HG03280 (cell line): ENCODE measurements at regions not wholly inside any gene's neighbourhood (a gene's known extent, or its start where the extent isn't known, plus 50 kb on each side); places are given as distances from the start of the nearest gene placed in this dataset.
"Not testable (repeated sequence)": the region's sequence is repeated elsewhere in the genome, so short reads cannot be mapped to it uniquely, and the experiment has no call there.

Experiments used
- ATAC-seq: cut with Tn5 transposase; IDR thresholded peaks from one replicate; pipeline ENCODE4 v1.9.1; 2021; ENCODE audit warnings: mild to moderate bottlenecking, moderate library complexity; ENCODE audit not compliant: unreplicated experiment

GRCh38 chr17:27049104-27049784 lies 244.7 kb upstream of the WSB1 start:
- no peak for ATAC-seq

DNA sequence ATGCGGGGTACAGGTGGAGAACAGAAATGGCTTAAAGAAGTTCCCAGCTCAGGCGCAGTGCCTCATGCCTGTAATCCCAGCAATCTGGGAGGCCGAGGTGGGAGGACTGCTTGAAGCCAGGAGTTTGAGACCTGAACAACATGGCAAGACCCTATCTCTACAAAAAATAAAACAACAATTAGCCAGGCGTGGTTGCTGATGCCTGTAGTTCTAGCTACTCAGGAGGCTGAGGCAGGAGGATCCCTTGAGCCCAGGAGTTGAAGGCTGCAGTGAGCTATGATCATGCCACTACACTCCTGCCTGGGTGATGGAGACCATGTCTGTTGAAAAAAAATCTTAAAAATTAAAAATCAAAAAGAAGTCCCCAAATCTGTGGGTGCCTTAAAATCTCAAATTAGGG lies 228.3 kb upstream of the WSB1 start:
- no peak for ATAC-seq

- no peak for ATAC-seq
Observed at GRCh38 chr17:27066315-27066714, 227.6 kb upstream of the WSB1 start.

DNA sequence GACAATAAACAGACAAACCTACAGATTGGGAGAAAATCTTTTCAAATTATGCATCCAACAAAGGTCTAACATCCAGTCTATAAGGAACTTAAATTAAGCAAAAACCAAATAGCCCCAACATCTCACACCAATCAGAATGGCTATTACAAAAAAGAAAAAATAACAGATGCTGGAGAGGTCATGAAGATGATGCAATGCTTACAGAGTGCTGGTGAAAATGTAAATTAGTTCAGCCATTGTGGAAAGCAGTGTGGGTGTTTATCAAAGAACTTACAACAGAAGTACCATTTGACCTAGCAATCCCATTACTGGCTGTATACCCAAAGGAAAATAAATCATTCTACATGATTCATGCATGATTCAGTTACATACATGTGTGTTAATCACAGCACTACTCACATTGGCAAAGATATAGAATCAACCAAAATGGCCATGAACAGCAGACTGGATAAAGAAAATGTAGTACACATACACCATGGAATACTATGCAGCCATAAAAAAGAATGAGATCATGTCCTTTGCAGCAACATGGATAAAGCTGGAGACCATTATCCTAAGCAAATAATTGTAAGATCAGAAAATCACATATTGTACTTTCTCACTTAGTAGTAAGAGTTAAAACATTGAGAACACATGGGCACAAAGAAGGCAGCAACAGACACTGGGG lies 223.9 kb upstream of the WSB1 start:
- no peak for ATAC-seq

DNA sequence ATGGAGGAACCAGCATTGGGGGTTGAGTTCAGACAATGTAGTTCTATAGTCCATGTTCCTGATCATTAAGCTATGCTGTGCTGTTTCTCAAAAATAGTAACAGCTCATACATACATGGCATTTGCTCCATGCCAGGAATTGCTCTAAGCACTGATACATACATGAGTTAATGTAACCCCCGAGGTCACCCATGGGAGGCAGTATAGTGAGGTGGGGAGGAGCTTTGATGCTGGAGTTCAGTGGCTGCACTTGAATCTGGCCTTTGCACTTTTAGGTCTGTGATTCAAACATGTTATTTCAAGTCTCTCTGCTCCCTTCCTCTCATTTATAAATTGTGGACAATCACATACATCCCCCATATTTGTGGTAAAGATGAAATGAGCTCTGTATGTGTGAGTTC lies 223.1 kb upstream of the WSB1 start:
- no peak for ATAC-seq

DNA sequence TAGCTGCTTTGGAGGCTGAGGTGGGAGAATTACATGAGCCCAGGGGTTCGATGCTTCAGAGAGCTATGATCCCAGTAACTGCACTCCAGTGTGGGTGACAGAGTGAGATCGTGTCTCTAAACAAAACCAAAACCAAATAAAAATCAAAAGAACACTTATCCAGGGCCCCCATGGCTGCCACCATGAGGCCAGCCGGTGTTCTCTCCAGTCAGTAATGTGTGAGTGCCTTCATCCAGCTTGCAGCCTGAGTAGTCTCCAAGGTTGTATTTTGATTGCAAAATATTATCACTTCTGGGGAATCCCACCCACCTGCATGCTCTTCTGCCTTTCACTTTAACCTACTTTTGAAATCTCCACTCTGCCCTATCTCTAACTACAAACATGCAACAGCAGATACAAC lies 221.0 kb upstream of the WSB1 start:
- ATAC-seq = no peak

- ATAC-seq = no peak
Observed at GRCh38 chr17:27076814-27077213, 217.1 kb upstream of the WSB1 start.

DNA sequence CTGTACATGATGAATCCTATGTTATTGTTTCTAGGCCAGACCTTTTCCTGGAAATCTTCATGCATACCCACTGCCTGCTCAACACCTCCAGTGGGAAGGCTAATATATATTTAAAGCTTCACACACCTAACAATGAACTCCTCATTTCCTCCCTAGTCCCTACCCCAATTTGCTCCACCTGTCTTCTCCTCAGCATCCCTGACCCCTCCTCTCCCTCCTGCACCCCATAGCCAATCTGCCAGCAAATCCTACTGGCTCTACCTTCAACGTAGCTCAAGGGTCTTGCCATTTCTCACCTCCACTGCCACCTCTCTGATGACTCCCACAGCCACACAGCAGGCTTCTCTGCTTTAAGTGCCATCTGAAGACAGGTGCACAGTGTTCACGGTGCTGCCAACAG lies 215.6 kb upstream of the WSB1 start:
- no peak for ATAC-seq

DNA sequence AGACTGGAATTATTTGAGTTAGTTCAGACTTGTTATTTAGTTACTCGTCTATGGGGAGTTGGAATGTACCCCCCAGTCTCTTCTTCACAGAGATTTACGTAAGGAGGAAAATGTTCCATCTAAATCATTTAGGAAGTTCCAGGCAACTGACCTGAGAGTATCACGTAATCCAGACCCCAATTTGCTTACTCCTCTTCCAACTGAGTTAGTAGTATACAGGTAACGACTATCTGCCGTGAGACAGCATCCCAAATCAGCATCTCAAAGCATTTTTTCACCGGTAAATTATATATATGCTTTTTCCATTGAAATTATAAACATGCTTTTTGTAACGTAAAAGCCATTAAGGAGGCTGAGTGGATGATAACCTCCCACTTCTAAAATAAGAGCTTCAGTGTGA lies 214.3 kb upstream of the WSB1 start:
- no peak for ATAC-seq

GRCh38 chr17:27081002-27081638 lies 212.8 kb upstream of the WSB1 start:
- ATAC-seq = no peak

- ATAC-seq = no peak
Observed at GRCh38 chr17:27082023-27082774, 211.7 kb upstream of the WSB1 start.

DNA sequence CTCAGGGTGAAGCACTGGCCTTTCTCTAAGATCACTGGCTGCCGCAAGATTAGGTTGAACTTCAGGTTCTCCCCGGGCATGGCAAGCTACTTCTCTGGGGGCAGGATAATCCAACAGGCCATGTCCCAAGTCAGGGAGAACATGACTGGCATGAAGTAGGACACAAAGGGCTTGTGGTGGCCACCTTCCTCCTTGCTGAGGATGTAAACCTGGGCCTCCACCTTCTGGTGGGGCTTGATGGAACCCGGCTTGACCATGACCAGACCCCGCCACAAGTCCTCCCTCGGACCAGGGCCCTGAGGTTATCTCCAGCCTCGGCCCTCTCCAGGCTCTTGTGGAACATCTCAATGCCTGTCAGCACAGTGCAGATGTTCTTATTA lies 211.1 kb upstream of the WSB1 start:
- no peak for ATAC-seq

- no peak for ATAC-seq
Observed at GRCh38 chr17:27083408-27084185, 210.3 kb upstream of the WSB1 start.

DNA sequence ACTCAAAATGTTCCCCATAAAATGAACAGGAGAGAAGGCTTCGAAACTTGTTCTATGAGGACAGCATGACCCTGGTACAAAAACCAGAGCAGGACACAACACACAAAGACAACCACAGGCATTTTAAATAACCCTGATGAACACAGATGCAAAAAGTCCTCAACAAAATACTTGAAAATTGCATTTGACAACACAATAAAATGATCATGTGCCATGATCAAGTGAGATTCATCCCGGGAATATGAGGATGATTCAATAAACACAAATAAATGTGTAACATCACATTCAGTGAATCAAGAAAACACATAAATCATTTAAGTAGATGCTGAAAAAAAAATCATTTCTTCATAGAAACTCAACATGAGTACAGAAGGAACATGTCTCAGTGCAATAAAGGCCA lies 208.4 kb upstream of the WSB1 start:
- ATAC-seq = no peak

DNA sequence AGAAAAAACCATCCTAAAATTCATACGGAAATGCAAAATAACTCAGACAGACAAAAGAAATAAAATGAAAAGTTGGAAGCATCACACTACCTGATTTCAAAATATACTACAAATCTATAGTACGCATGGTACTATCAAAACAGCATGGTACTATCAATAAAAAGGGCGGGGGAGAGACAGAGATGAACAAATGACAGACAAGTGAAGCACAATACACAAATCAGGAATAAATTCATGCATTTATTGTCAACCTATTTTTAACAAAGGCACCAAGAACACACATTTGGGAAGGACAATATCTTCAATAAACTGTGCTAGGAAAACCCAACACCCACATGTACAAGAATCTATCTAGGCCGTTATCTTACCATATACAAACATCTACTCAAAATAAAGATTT lies 207.4 kb upstream of the WSB1 start:
- no peak for ATAC-seq

DNA sequence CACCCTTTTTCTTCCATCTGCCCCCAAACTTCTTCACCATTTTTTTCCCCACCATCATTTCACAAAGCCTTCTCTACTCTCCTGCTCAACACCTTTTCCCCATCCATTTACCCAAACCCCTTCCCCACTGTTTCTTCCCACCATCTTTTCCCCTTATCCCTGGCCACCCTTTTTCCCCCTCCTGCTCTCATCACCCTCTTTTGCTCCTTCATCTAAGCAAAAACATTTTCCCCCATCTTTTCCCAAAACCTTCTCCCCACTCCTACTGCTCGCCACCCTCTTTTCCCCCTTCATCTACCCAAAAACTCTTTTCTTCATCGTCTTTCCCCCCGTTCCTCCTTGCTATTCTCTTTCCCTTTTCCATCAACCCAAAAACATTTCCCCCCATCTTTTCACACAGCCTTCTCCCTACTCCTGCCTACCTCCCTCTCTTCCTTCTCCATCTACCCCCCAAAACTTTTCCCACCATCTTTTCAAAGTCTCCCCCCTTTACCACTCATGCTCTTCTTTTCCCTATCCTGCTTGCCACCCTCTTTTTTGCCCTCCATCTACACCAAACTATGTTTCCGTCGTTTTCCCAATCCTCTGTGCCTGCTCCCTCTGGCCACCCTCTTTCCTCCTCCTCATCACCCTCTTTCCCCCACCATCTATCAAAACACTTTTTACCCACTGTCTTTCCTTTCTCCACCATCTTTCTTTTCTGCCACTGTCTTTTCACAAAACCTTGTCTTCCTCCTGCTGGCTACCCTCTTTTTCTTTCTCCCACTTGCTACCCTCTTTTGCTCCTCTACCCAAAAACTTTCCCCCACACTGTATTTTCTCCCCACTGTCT lies 205.8 kb upstream of the WSB1 start:
- ATAC-seq = no peak

DNA sequence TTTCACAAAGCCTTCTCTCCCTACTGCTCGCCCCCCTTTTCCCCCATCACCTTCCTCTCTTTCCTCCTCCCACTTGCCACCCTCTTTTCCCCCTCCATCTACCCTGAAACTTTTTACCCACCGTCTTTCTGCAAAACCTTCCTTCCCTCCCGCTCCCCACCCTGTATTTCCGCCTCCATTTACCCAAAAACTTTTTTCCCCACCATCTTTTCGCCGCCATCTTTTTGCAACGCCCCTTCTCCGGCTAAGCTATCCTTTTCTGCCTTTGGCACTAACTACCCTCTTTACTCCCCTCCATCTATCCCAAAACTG lies 205.2 kb upstream of the WSB1 start:
- ATAC-seq = no peak

DNA sequence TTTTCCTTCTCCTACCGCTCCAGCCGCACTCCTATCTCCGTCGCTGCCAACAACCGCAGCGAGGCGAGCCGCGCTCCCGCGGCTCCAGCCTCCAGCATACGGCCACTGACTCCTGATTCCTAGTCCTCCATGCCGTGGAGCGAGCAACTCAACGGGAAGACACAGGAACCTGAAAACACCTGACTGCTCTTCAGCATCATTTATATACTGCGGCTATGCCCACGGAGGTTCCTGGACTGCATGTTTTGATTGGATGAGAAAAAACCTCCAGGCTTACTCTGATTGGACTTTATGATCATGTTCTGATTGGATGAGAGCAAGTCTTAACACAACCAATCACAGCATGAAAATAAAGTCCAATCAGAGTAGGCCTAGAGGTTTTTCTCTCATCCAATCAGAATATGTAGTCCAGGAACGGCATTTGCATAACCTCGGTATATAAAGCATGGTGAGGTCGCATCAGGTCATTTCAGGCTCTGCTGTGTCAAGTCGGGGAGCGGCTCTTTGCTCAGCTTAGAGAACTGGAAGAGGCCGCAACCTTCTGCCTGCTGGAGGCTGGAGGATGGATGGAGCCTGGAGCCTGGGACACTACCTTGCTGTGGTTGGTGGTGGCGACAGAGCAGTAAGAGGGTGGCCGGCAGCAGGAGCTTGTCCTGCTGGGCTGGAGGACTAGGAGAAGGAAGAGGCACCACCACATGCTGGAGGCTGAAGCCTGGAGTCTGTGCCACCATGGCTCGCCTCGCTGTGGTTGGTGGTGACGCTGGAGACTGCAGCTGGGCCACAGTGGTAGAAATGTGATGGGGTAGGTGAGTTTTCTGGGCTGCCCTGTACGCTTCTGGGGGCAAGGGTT lies 204.6 kb upstream of the WSB1 start:
- not testable (repeated sequence) for ATAC-seq

GRCh38 chr17:27089929-27090247 lies 204.0 kb upstream of the WSB1 start:
- ATAC-seq = no peak
